ENCODE measurements at regions not wholly inside any gene's neighbourhood (a gene's known extent, or its start where the extent isn't known, plus 50 kb on each side); places are given as distances from the start of the nearest gene placed in this dataset.

DNA sequence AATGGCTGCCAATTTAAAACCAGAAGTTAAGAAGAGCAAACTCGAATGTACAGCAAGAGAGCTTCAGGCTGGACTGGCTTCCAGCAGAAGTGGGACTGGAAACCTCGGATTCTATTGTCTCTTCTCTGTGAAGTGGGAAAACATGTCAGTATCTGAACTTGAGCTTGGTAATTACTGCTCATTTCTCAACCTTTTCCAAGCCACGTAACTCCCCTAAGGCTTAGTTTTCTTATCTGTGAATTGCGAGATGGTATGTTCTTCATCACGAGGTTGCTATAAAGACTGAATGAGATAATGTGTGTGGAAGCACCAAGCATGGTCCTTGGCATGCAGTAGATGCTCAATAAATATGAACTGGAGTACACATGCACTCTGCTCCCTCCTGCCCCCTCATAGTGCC is 259.4 kb upstream of the SPRED2 start:
- TF ChIP-seq, protein P1, sequence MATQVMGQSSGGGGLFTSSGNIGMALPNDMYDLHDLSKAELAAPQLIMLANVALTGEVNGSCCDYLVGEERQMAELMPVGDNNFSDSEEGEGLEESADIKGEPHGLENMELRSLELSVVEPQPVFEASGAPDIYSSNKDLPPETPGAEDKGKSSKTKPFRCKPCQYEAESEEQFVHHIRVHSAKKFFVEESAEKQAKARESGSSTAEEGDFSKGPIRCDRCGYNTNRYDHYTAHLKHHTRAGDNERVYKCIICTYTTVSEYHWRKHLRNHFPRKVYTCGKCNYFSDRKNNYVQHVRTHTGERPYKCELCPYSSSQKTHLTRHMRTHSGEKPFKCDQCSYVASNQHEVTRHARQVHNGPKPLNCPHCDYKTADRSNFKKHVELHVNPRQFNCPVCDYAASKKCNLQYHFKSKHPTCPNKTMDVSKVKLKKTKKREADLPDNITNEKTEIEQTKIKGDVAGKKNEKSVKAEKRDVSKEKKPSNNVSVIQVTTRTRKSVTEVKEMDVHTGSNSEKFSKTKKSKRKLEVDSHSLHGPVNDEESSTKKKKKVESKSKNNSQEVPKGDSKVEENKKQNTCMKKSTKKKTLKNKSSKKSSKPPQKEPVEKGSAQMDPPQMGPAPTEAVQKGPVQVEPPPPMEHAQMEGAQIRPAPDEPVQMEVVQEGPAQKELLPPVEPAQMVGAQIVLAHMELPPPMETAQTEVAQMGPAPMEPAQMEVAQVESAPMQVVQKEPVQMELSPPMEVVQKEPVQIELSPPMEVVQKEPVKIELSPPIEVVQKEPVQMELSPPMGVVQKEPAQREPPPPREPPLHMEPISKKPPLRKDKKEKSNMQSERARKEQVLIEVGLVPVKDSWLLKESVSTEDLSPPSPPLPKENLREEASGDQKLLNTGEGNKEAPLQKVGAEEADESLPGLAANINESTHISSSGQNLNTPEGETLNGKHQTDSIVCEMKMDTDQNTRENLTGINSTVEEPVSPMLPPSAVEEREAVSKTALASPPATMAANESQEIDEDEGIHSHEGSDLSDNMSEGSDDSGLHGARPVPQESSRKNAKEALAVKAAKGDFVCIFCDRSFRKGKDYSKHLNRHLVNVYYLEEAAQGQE (IDR thresholded peaks at IDR 0.05; ENCODE audit: low read depth), result no peak
- TF ChIP-seq, protein P2, sequence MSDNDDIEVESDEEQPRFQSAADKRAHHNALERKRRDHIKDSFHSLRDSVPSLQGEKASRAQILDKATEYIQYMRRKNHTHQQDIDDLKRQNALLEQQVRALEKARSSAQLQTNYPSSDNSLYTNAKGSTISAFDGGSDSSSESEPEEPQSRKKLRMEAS (IDR thresholded peaks at IDR 0.05), result no peak
- TF ChIP-seq CREB1 (IDR thresholded peaks at IDR 0.05; ENCODE audit: low read depth), result no peak
- no peak for TF ChIP-seq NFIC (IDR thresholded peaks at IDR 0.05)
- TF ChIP-seq YY1 (IDR thresholded peaks at IDR 0.05; ENCODE audit: low read depth), result no peak
- TF ChIP-seq CEBPB (IDR thresholded peaks at IDR 0.05), result no peak
- TF ChIP-seq EGR1 (IDR thresholded peaks at IDR 0.05), result no peak
- no peak for TF ChIP-seq RAD21 (IDR thresholded peaks at IDR 0.05; ENCODE audit: low read depth)
